GM21825 (cell line): ENCODE measurements at regions not wholly inside any gene's neighbourhood (a gene's known extent, or its start where the extent isn't known, plus 50 kb on each side); places are given as distances from the start of the nearest gene placed in this dataset.

Experiments used
- ATAC-seq: cut with Tn5 transposase; IDR thresholded peaks from one replicate; pipeline ENCODE4 v1.9.1; 2021; ENCODE audit warnings: mild to moderate bottlenecking, moderate library complexity; ENCODE audit not compliant: unreplicated experiment

GRCh38 chr10:123518765-123519164 lies 147.4 kb upstream of the GPR26 start:
- ATAC-seq = no peak

- ATAC-seq = no peak
Measured at GRCh38 chr10:123519861-123520260, 146.3 kb upstream of the GPR26 start.

DNA sequence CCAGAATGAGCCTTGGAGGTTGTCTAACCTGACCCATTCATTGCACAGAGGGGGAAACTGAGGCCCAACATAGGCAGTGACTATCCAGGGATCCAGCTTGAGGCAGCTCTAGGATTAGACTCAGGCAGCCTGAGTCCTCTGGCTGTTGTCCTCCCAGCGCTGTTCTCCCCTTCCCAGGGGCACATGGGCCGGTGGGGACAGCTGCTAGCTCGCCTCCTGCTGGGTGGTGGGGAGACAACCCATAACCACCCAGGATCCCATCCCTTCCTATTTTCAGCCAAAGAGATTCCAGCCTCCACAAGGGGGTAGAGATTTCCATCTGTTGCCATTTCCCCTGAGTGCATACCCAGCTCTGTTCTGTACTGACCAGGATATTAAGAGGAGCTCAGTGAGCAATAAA lies 145.1 kb upstream of the GPR26 start:
- no peak for ATAC-seq

DNA sequence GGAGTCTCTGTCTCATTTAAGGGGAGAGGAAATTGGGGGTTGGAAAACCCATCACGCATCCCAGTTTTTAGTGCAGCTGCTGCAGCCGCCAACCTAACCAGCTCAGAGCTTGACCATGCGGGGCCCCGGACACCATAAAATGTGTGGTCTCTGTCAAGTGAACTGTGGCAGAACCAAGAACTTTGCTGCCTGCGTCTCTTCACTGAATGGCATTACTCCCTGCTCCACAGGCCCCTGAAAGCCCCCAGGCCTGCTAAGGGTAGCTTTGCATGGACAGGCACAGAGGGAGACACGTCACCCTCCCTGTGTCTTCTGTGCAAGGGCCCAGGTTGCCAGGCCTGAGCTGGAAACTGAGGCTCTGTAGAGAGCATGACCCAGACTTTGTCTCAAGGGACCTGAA lies 144.6 kb upstream of the GPR26 start:
- no peak for ATAC-seq

- ATAC-seq = no peak
Measured at GRCh38 chr10:123522702-123523312, 143.3 kb upstream of the GPR26 start.

DNA sequence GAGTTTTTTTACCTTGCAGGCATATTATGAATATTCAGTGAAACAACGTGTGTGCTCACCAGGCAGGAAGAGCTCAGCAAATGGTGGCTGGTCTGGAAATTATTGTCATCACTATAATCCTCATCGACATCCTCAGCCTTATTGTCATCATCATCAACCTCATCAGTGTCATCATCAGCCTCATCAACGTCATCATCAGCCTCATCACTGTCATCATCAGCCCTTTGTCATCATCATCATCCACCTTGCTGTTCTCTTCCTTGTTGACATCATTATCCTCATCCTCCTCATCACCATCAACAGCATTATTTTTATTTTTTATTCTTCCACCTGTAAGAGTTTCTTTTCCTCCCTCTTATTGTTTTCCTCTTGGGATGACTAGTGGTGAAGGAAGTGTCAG lies 142.3 kb upstream of the GPR26 start:
- no peak for ATAC-seq

DNA sequence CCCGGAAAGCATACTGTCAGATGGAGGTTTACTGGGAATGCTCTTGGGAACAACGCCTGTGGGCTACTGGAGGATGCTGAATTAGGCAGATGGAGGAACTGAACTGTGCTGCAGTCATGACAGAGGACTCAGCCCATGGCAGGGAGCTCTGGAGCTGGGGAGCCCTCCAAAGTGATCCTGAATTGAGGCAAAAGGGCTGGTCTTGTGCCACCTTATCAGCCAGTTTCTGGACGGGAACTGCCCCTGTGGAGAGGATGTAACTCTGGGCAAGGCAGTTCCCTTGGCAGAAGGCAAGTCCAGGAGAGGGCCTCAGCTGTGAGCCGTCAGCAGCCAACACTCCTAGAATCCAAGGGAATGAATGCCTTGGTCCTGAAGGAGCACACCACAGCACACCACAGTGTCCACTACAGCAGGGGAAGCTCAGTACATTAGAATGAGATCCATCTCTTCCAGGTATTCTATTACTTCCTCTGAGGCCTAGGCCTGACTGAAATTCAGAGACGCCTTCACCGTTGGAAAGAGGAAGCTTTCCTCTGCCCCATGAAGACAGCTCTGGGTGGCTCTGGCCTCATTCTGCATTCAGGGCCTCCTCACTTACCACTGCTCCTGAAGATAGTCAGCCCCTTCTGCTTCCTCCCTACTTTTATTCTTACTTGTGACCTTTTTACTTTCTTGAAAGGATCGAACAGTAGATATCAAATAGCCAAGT lies 139.6 kb upstream of the GPR26 start:
- ATAC-seq = no peak

DNA sequence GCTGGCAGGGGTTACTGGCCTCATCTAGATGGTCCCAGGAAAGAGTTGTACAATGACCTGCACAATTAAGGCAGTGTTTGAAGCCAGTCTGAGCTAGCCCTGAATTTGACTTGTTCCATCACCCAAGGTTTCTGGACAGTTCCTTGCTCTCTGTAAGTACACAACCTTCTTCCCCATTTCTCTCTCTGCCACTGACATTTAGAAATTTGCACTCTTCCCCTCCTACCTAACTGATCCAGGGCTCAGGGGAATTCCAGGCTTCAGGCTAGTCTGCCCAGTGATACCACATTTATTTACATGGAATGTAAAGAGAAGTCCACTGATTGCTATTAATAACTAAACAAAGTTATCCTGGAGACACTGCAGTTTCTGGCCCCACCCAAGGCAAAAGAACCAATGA lies 139.0 kb upstream of the GPR26 start:
- no peak for ATAC-seq

DNA sequence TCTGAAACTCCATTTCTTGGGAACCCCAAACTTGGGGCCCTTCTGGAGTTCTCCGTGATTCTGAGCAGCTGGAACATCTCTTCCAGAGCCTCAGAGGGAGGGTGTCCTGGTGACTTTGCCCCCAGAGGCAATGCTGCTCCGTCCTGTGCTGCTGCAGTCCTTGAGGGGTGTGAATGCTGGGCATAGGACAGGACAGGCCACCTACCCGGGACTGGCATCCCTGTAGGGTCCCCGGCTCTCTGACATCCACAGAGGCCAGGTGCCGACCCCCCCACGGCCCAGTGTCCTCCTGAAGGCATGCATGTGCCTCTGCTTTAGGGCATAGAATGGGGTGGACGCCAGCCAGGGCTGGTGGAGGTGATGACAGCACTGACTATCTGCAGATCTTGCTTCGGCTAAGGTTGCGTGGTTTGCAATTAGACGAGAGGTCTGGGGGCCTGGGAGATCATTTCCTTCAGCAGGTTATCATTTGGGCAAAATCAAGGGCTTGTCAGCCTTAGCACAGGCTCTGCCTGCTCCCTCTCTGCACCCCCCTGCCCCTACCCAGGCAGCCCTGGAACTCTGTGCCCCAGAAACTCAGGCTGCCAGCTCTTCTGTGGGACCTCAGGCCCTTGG lies 136.9 kb upstream of the GPR26 start:
- no peak for ATAC-seq

GRCh38 chr10:123530166-123530870 lies 135.8 kb upstream of the GPR26 start:
- ATAC-seq = no peak

DNA sequence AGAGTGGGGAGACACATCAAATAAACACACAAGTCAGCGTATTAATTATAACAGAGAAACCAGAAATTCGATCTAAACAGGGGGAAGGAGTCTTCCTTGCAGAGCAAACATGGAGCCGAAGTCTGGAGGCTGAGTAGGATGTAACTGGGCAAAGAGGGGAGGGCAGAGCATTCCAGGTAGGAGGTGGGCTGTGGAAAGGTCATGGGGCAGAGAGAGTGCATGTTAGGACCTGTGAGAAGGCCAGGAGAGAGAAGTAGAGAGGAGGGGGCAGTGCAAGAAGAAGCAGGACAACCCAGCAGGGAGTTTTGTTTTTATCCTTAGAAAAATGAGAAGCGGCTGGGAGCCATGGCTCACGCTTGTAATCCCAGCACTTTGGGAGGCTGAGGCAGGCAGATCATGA lies 130.8 kb upstream of the GPR26 start:
- no peak for ATAC-seq

DNA sequence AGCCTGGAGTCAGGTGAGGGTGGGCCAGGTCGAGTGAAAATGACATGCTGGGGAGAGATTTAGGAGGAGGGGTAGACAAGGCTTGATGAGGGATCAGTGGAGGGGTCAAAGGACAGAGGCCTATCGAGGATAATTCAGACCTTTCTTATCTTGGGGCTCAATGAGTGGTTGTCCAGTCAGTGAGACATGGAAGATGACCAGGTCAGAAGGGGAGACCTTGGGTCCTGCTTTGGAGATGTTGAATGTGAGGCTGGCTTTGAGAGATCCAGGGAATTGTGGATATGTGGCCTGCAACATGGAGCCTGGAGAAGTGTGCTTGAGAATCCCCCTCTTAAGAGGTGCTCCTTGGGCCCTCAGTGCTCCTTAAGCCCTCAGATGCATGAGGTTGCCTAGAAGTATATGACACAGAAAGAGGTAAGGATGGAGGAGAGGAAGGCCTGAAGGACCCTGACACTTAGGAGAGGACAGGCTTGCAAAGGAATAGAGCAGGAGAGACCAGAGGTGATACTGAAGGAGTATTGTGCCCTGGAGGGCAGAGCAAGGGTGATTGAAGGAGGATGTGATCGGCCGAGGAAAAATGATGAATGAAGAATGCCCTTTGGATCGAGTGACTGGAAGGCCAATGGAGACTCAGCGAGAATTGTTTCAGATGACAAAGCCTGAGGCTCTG lies 129.8 kb upstream of the GPR26 start:
- ATAC-seq = no peak

GRCh38 chr10:123537188-123537961 lies 128.8 kb upstream of the GPR26 start:
- no peak for ATAC-seq

DNA sequence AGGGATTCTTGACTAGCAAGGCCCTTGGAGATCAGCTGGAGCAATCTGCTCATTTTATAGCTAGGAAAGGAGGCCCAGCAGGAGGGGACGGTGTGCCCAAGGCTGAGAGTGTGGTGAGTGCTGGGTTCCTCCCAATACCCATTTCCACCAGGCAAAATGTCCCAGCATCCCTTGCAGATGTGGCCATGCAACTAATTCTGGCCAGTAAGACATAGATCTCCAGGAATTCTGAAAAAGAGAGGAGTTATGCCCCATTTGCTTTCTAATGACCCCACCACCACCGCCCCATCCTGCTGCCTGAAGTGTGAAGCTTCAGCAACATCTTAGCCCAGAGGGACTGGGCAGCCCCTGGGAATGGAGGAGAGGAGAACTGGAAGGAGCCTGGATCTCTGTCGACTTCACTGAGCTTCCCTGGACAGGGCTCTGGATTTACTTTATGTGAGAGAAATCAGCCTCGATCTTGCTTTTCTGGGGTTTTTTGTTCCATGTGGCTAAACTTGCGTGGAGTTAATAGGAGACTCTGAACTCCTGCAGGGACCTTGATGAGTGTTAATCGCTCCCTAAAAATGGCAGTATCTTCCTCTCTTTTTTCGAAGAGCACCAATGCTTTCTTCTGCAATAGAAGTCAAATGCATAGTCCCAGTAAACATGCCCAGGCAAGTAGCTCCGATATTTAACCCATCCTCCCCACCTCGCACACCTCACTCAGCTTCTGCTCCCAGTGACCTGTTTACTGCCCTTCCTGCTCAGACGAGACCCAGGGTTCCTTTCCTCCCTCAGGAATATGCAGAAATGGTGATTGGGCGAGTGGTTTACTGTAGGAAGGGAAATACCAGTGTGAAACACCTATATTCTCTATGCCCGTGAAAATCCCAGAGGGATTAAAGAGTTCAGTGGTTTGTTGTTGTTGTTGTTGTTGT lies 127.5 kb upstream of the GPR26 start:
- no peak for ATAC-seq

- no peak for ATAC-seq
Measured at GRCh38 chr10:123544986-123545385, 121.2 kb upstream of the GPR26 start.

DNA sequence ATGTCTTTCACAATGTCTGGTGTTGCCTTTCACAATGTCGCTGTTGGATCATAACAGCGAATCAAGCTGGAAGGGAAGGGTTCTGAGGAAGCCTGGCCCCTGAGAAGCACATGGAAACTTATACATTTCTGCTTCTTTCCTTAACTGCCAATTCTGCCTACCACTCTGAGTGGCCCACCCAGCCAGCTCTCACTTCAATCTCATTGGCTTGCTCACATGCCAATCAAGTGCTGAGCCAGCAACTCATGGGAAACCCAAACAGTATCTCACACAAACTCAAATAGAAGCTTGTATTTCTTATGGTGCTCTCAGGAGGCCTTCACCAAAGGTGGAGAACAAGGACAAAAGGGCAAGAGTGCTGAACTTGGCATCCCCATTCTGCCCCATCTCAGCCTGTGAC lies 117.4 kb upstream of the GPR26 start:
- no peak for ATAC-seq

DNA sequence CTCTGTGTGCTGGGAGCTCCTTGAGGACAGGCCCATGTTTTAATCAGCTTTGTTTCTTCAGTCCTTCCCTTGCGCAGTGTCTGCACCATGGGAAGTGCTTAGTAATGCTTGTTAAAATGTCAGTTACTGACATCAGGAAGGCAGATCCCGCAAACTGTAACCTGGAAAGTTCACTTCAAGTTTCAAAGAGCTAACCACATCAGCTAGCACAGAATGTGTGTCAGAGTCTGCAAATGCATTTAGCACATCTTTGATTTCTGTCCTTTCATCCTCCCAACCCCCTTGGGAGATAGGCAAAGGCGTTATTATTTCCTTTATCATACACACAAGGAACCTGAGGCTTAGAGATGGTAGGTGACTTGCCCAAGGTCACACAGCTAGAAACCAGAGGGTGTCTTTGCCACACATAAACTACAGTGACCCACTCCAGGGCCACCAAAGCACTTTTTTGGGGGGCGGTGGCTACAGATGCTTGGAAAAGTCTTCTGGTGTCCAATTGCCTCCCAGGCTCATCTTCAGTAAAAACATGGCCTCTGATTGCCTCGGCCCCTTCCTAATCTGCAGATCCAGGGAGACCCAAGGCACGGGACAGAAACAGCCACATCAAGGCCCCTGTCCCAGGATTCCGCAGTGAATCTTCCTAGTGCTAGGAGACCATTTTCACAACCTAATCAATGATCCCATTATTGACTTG lies 116.2 kb upstream of the GPR26 start:
- no peak for ATAC-seq

DNA sequence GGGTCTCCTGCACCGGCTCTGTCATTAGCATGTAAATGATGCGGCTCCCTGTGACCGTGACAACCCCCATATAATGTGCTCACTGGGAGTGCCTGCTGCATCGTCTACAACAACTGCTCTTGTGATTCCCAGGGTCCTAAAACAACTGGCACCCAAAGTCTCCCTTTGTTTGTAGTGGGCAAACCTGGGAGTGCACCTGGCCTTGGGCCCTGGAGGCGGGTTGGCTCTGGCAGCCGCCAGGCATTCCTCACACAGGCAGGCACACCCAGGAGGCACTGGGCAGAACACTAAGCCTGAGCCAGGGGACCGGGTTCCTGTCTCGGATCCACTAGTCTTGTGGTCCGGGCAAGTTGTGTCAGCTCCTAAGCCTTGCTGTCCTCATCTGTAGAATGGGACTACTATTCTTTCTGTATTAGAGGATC lies 115.5 kb upstream of the GPR26 start:
- ATAC-seq = no peak

DNA sequence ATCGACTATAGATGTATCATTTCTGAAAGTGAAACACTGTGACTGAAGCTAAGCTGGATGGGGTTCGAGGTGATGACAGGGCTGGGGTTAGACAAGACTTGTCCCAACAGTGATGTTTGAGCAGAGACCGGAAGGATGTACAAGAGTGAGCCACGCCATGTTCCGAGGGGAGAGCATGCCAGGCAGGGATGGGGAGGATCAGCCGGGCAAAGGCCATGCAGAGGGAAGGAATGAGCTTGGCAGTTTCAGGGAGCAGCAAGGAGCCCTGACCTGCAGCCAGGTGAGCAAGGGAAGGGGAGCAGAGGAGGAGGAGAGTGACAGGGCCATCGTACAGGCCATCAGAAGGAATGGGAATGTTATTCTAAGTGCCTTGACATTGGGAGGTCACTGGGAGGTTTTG lies 114.9 kb upstream of the GPR26 start:
- ATAC-seq = no peak
